Activated CD8-positive, alpha-beta memory T cell treated with anti-CD3 and anti-CD28 coated beads for 1 hour (primary cell): ENCODE measurements at regions not wholly inside any gene's neighbourhood (a gene's known extent, or its start where the extent isn't known, plus 50 kb on each side); places are given as distances from the start of the nearest gene placed in this dataset.
"Not testable (repeated sequence)": the region's sequence is repeated elsewhere in the genome, so short reads cannot be mapped to it uniquely, and the experiment has no call there.

Experiments used
- DNase-seq, 2 donors: peaks; one replicate each; pipeline ENCODE4 v3.0.0-alpha.2; 2020; ENCODE audit warnings: low read depth in 1 of 2; ENCODE audit errors: extremely low read depth in 1 of 2

DNA sequence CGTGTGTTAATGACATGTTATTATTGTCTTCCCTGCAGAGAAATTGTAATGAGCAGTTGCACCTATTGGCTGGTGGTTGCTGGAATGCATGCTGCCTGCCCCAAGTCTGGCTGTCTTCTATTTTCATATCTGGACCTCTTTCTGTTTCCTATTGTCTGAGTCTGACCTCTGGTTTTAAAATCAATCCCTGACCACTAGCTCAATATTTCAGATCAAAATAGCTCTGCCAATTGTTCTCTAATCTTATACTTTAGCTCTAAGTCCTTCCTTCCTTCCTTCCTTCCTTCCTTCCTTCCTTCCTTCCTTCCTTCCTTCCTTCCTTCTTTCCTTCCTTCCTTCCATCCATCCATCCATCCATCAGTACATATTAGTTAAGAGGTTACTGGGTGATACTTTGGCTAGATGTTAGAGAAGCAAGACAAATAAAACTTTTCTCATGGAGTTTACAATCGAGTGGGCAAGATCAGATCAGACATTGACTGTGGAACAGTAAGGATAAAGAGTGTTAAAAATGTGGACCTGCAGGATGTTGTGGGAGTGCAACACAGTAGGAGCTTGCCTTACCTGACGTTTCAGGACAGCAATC lies 417.1 kb downstream of the SOCS6 start:
- DNase-seq = no peak

DNA sequence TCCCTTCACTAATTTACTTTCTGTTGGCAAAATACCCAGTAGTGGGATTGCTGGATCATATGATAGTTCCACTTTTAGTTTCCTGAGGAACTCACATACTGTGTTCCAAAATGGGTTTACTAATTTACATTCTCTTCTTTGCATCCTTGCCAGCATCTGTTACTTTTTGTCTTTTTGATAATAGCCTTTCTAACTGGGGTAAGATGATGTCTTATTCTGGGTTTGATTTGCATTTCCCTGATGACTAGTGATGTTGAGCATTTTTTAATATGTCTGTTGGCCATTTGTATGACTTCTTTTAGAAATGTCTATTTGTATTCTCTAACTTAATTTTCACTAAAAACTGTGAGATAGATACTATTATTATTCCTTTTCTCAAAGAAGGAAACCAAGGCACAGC lies 411.7 kb downstream of the SOCS6 start:
- no peak for DNase-seq

DNA sequence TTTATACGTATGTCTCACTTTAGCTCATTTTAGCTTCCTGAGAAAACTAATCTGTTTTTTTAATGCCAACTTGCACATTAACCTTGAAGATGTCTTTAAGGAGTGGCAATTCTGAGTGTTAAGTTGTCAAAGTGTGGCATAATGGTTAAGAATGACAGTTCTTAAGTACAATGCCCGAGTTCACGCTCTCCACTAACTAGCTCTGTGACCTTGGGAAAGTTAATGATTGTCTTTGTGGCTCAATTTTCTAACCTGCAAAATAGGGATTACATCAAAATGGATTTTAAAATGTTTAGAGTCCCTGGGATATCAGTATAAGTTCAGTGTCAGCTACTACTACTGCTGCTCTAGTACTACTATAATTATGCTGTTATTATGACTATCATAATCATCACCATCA lies 409.7 kb downstream of the SOCS6 start:
- DNase-seq = no peak

DNA sequence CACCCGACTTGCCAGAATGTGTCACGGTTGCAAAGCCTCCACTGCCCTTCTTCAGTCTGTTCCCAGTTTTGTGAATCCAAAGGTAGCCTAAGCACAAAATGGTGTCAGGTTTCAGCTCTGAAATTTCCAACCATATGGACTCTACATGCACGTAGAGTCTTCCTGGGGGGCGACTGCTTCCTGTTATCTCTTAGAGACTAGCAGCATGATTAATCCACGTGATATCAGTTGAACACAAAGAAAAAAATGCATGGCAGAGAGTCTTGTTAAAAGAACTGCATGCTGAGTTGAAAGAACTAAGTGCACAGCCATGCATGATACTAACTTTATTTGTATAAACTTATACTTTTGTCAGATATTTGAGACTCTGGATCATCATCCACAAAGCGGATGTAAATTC lies 404.4 kb downstream of the SOCS6 start:
- DNase-seq = no peak

- not testable (repeated sequence) for DNase-seq
These were observed 400.9 kb downstream of the SOCS6 start for GRCh38 chr18:70689765-70690164.

GRCh38 chr18:70688286-70688685 lies 399.4 kb downstream of the SOCS6 start:
- DNase-seq = no peak

GRCh38 chr18:70684821-70685220 lies 396.0 kb downstream of the SOCS6 start:
- DNase-seq = no peak

DNA sequence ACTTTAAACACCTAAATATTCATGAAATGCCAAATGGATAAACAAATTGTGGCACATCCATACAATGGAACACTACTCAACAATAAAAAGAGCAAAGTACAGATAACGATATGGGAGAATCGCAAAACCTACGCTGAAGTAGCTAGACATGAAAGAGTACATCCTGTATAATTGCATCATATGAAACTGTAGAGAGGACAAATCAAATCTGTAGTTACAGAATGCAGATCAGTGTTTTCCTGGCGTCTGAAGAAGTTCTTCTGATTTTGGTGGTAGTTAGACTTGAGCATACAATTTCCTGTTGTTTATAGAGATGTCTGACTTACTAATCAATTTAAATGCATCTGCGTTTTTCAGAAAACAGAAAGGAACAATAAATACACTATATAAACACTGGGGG lies 394.4 kb downstream of the SOCS6 start:
- DNase-seq = no peak

- no peak for DNase-seq
These were observed 386.1 kb downstream of the SOCS6 start for GRCh38 chr18:70674896-70675295.

GRCh38 chr18:70673831-70674230 lies 385.0 kb downstream of the SOCS6 start:
- DNase-seq = no peak

DNA sequence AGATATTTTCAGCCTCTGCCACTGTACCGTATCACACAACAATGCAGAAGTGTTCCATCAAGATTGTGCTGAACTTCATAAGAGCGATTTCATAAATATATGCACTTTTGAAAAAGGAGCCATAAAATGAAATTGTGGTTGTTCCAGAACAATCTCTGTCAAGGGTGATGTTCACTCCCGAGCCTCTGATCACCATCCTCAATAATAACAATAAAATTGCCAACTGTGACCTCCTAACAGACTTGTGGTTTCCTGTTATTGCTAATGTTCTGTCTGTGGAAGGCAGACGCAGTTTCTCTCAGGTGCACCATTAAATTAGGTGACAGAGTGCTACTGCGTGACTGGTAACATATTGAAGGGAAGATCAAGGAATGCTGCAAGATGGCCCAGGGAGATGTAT lies 383.7 kb downstream of the SOCS6 start:
- DNase-seq = no peak

- DNase-seq = no peak
These were observed 383.2 kb downstream of the SOCS6 start for GRCh38 chr18:70671889-70672565.

DNA sequence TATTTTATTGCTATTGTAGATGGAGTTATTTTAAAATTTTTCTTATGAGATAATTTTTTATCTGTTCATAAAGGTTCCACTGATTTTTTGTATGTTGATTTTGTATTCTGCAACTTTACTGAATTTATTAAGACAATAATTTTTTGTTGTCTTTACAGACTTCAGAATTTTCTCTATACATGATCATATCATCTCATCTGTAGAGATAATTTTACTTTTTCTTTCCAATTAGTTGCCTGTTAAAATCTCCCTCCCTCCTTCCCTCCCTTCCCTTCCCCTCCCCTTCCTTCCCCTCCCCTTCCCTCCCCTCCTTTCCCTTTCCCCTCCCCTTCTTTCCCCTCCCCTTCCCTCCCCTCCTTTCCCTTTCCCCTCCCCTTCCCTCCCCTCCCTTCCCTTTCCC lies 378.1 kb downstream of the SOCS6 start:
- no peak for DNase-seq

DNA sequence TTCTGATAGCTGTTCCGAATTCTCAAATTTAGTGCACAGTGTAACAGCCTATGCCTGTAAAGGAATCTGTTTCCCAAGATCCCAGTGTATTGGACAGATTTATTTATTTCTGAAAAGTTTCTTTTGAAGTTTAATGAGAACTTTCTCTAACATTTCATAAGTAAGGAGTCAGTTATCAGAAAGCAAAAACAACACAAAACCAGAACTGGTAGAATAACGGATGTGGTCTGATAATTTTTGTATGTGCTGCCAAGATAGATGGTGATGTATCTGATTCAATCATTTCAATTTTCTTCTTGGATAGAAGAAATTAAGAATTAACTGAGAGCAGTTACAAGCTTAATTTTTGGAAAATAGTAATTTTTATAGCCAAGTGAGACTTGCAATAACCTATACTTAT lies 374.3 kb downstream of the SOCS6 start:
- DNase-seq = no peak

DNA sequence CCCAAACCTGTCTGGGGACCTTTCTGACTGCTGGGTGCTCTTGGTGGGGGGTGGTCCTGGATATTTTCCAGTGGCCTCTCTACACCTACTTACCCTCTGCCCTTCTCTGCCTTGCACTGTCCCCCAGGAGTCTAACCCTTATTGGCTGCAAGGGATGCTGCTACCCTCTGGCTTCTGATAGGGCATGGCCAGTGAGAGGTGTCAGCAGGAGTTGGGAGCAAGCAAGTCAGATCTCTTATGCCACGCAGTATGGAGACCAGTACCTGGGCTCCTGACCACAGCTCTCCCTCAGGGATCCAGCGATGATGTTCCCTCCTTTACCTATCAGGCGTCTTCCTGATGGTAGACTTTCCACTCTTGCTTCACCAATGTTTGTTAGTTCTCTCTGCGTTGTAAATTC lies 373.7 kb downstream of the SOCS6 start:
- DNase-seq = no peak

DNA sequence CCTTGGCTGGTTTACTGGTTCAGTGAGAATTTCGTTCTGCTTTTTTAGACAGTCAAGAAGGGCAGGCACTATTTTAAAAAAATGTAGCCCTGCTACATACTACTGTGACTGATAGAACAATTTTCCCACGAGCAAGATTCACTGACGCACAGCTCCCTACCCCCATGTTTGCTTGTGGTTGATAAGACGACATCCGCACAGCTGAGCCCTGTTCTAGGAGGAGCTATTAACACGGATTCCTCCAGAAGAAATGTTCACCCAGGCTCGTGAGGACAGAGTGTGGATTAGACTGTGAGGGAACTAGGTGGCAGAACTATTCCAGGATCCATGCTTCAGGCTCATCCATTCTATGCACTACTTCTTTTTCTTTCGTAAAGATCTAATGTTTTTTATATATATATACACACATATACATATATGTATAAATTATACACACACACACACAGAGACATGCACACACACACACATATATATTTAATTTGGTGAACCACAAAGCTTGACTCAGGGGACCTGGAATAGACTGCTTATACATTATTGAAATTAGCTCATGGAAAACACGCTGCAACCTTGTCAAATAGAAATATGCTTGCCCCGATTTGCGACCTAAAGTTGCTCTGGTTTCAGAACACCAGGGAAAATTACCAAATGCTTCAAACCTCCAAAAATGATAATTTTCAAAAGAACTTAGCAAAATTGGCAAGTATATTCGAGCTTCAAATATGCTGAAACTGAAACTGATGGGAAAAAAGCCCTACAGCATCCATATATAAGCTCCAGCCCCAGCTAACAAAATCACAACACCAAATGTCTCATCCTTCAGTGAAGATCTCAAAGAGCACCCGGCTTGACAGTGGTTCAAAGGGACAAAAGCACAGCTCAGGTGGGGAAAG lies 370.4 kb downstream of the SOCS6 start:
- peak in 1 of 2 donors; percentile 29 for DNase-seq

DNA sequence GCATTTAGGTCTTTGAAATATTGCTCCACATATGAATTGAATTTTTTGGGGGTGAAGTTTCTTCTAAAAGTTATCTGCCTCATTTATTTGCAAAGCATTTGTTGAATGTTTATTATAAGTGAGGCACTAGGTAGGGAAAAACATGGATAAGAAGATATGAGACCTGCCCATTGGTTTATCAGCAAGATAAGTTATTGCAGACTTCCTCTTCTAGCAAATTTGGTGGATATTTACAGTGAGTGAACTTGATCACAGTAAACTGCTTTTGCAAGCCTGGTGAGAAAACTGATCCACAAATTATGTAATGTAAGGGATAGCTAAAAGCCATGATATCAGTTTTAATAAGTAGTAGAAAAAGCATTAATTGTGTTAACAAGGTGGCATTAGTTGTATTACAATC lies 364.8 kb downstream of the SOCS6 start:
- no peak for DNase-seq

- no peak for DNase-seq
These were observed 362.0 kb downstream of the SOCS6 start for GRCh38 chr18:70650878-70651277.

DNA sequence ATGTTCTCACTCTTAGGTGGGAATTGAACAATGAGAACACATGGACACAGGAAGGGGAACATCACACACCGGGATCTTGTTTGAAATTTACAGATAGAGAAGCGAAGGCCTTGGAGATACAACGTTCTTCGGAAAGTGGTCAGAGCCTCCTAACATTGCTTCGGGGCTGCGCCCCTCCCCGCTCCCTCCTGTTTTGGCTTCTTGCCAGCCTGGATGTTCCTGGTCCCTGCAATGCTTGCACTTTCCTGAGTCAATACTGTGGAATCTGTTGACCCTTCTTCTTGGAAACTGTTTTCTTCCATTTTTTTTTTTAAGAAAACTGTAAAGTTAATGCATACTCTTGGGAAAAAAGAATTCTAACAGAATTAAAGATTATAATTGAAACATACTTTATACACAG lies 360.8 kb downstream of the SOCS6 start:
- no peak for DNase-seq

DNA sequence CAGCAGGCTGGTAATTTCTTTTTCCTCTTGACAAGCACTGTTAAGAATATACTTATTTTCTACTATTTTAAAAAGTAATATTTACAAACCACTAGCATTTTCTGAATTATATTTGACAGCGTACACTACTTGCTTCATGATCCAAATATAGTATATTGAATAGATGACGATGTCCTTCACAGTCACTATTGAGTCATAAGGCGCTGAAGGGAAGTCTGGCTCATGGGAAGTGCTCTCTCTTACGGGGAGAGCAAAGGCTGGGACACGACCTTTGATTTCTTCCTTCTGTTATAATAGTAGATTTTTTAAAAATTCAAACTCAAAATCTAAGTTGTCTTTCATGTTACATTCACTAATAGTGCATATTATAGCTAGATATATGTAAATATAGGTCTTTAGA lies 357.1 kb downstream of the SOCS6 start:
- no peak for DNase-seq

DNA sequence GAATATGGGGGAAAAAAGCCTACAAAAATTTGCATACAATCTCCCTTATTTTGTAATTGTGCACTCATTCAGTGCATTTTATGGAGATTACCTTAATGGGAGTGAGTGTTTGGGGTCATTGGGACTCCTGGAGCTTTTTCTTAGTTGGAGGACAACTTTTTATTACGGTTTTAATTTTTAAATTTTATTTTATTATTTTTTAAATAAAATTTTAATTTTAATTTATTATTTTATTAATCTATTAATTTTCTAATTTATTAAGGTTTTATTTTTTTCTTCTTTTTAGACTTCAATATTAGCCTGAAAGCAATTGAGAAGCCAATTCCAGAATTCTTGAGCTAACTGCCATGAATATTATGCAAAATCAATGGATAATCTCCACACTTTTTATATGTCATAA lies 355.0 kb downstream of the SOCS6 start:
- DNase-seq = no peak

GRCh38 chr18:70641156-70641775 lies 352.4 kb downstream of the SOCS6 start:
- no peak for DNase-seq
